ENCODE measurements at regions not wholly inside any gene's neighbourhood (a gene's known extent, or its start where the extent isn't known, plus 50 kb on each side); places are given as distances from the start of the nearest gene placed in this dataset.
"Not testable (repeated sequence)": the region's sequence is repeated elsewhere in the genome, so short reads cannot be mapped to it uniquely, and the experiment has no call there.

DNA sequence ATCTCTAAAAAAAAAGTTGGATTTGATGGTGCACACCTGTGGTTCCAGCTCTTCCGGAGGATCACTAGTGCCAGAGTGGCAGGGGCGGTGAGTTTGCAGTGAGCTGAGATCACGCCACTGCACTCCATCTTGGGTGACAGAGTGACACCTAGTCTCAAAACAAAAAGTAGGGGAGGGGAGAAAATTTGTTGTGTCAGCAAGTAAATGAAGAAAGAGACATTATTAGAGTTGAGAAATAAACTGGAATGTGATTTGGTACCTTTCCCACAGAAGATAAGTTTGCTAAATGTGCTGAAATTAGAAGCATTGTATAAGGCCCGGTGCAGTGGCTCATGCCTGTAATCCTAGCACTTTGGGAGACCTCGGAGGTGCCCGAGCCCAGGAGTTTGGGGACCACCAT lies 54.0 kb upstream of the PPIAL4F start:
- TF ChIP-seq EZH2 (IDR thresholded peaks at IDR 0.05; ENCODE audit: borderline replicate concordance, low read depth, low read length, severe bottlenecking); POLR2AphosphoS5 (IDR thresholded peaks at IDR 0.05; ENCODE audit: insufficient read depth, low read depth, low read length); POLR2A (IDR thresholded peaks at IDR 0.05; ENCODE audit: low read depth, low read length): not testable (repeated sequence)
- TF ChIP-seq, protein P1, sequence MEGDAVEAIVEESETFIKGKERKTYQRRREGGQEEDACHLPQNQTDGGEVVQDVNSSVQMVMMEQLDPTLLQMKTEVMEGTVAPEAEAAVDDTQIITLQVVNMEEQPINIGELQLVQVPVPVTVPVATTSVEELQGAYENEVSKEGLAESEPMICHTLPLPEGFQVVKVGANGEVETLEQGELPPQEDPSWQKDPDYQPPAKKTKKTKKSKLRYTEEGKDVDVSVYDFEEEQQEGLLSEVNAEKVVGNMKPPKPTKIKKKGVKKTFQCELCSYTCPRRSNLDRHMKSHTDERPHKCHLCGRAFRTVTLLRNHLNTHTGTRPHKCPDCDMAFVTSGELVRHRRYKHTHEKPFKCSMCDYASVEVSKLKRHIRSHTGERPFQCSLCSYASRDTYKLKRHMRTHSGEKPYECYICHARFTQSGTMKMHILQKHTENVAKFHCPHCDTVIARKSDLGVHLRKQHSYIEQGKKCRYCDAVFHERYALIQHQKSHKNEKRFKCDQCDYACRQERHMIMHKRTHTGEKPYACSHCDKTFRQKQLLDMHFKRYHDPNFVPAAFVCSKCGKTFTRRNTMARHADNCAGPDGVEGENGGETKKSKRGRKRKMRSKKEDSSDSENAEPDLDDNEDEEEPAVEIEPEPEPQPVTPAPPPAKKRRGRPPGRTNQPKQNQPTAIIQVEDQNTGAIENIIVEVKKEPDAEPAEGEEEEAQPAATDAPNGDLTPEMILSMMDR (IDR thresholded peaks at IDR 0.05; ENCODE audit: extremely low read depth in 1 of 2, insufficient read depth in 1 of 2, low read depth in 1 of 2, low read length in 2 of 2): not testable (repeated sequence)

Data from endothelial cell of umbilical vein (primary cell).